Stomach (tissue), 8 donors: ENCODE measurements at regions not wholly inside any gene's neighbourhood (a gene's known extent, or its start where the extent isn't known, plus 50 kb on each side); places are given as distances from the start of the nearest gene placed in this dataset.

Experiments
- DNase-seq, 2 donors: peaks; one replicate each; pipeline versions ENCODE4 v3.0.0 to v3.0.0-alpha.2; 2013 to 2019
- H3K27ac ChIP-seq, 5 donors: fragments of 200-600 bp in 4 of 5; sonication (generic) in 4 of 5; one replicate each; pipeline ENCODE4 v1.5.1; 2013 to 2019; ENCODE audit warnings: mild to moderate bottlenecking in 1 of 5, moderate library complexity in 1 of 5
- H3K27me3 ChIP-seq, 3 donors: fragments of 200-600 bp; sonication (generic); one replicate each; pipeline ENCODE4 v1.5.1; 2017 to 2019; ENCODE audit warnings: mixed run types in 1 of 3
- H3K36me3 ChIP-seq, 4 donors: fragments of 200-600 bp; sonication (generic); 1 replicate in 3 of 4; 2 replicates in 1 of 4; pipeline ENCODE4 v1.5.1; 2016 to 2019
- H3K4me1 ChIP-seq, 4 donors: fragments of 200-600 bp; sonication (generic); one replicate each; pipeline ENCODE4 v1.5.1; 2016 to 2019
- H3K4me3 ChIP-seq, 4 donors: fragments of 200-600 bp; sonication (generic) in 3 of 4; one replicate each; pipeline ENCODE4 v1.5.1; 2016 to 2019; ENCODE audit warnings: mild to moderate bottlenecking in 1 of 4
- H3K9me3 ChIP-seq, 4 donors: fragments of 200-600 bp; sonication (generic); one replicate each; pipeline ENCODE4 v1.5.1; 2016 to 2019
- CTCF ChIP-seq, 7 experiments: fragments of 450-650 bp in 4 of 7; fragments of 200-600 bp in 3 of 7; sonication (generic) in 3 of 7; IDR thresholded peaks; one replicate each; pipeline ENCODE4 v1.5.1; 2016 to 2019; ENCODE audit warnings: antibody characterized with exemption in 7 of 7, control low read depth in 2 of 7, mild to moderate bottlenecking in 1 of 7
- EP300 ChIP-seq: sonication (generic); formaldehyde crosslinking; IDR thresholded peaks from one replicate; pipeline ENCODE4 v1.6.1; 2017; ENCODE audit warnings: antibody characterized with exemption
- POLR2A ChIP-seq, 4 donors: fragments of 450-650 bp; IDR thresholded peaks; one replicate each; pipeline ENCODE4 v1.6.1; 2016; ENCODE audit warnings: antibody characterized with exemption in 4 of 4, control low read depth in 2 of 4, mild to moderate bottlenecking in 1 of 4, moderate library complexity in 1 of 4
- POLR2AphosphoS5 ChIP-seq, 3 donors: sonication (generic); formaldehyde crosslinking; IDR thresholded peaks; one replicate each; pipeline ENCODE4 v1.6.1; 2016; ENCODE audit warnings: antibody characterized with exemption in 3 of 3
- WGBS, 5 donors: extraction: QIAGEN DNeasy Blood & Tissue Kit in 3 of 5; methylation state at CpG; one replicate each; pipeline versions ENCODE4 v1.1.5 to v1.1.7; 2013 to 2018; 5-methylcytosine and 5-hydroxymethylcytosine counted together
- intact Hi-C: fragments of 100-400 bp; cut with DNase I; formaldehyde crosslinking; loops from one replicate; pipeline ENCODE4 v1.15.1; 2023; ENCODE audit warnings: low total_unique reads
- donor health status: healthy with polysubstance abuse.
- donor health status: Bipolar disorder and iron deficiency.
- donor health status: healthy.

DNA sequence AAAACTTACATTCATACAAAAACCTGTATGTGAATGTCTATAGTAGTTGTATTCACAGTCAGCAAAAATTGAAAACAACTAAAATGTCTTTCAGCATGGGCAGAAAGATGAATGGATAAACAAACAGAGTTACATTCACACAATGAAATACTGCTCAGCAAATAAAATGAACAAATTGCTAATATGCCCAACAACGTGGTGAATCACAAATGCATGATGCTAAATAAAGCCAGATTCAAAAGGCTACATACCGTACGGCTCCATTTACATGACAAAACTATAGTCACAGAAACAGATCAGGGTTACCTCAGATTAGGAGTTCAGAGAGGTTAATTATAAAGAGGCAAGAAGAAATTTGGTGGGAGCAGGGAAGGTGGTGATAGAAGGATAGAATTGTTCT lies 100.7 kb upstream of the KCTD3 start:
- DNase-seq, result no peak
- no peaks in the 10 kb centered on the region for H3K4me1 ChIP-seq
- no peaks in the 10 kb centered on the region for H3K27me3 ChIP-seq
- H3K4me3 ChIP-seq, result no peak overlapping the region
- TF ChIP-seq POLR2AphosphoS5 (IDR thresholded peaks at IDR 0.05) (no peak), CTCF (IDR thresholded peaks at IDR 0.05) (no peak), EP300 (no peak), POLR2A (IDR thresholded peaks at IDR 0.05) (no peak)
- intact Hi-C loops, result no loop called here
- 61 to 72% (median 66%) methylated on average over 3 of the region's 3 CpGs for WGBS, 5 donors
- no peaks in the 10 kb centered on the region for H3K9me3 ChIP-seq
- no peaks in the 10 kb centered on the region for H3K36me3 ChIP-seq
- no peak overlapping the region for H3K27ac ChIP-seq

DNA sequence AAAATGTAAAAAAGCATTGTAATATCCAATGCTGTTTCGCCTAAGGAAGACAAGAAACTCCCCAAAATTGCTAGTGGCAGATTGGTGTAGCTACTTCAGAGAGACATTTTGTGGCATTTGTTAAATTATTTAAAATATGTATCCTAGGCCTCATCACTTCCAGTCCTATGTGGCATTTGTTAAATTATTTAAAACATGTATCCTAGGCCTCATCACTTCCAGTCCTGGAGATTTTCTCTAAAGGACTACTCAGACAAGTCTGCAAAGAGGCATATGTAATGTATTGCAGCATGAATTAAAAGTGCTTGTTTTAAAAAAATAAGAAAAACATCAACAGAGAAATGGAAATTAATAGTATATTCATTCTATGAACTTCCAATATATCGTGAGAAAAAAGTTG lies 95.6 kb upstream of the KCTD3 start:
- intact Hi-C loops, result no loop called here
- TF ChIP-seq POLR2AphosphoS5 (IDR thresholded peaks at IDR 0.05) (no peak), POLR2A (IDR thresholded peaks at IDR 0.05) (no peak), CTCF (IDR thresholded peaks at IDR 0.05) (no peak), EP300 (no peak)
- WGBS, 5 donors, result 74 to 89% (median 80%) methylated on average over 2 of the region's 2 CpGs

DNA sequence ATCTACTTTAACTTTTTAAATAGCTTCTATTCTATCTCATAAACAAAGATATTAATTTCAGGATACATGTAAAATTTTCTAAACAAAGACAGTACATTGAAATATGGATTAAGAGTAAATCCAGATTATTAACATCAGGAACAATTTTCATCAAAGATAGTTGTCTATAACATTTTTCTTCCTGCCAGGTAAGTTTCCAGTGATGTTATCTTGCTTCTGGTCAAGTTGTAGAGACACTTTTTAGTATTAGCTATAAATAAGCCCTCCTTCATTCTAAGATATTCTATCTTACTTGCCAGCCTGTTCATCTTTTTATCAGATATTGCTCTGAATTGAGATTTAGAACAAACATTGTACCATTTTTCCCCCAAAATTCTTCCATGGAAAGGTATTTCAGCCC lies 94.4 kb upstream of the KCTD3 start:
- no peak for DNase-seq
- Histone ChIP-seq H3K4me3 (no peak overlapping the region), H3K27me3 (no peaks in the 10 kb centered on the region), H3K27ac (no peak overlapping the region), H3K36me3 (no peaks in the 10 kb centered on the region), H3K4me1 (no peaks in the 10 kb centered on the region), H3K9me3 (peaks cover 0 to 10% (median 7%) of the 10 kb centered on the region in 4 donors)
- intact Hi-C loops, result no loop called here
- TF ChIP-seq POLR2AphosphoS5 (IDR thresholded peaks at IDR 0.05) (no peak), EP300 (no peak), POLR2A (IDR thresholded peaks at IDR 0.05) (no peak), CTCF (IDR thresholded peaks at IDR 0.05) (no peak)

More for the DNA sequence above, 95.6 kb upstream of the KCTD3 start:
- no peaks in the 10 kb centered on the region for H3K4me1 ChIP-seq
- H3K36me3 ChIP-seq, result no peaks in the 10 kb centered on the region
- DNase-seq, result no peak
- no peaks in the 10 kb centered on the region for H3K9me3 ChIP-seq
- H3K27ac ChIP-seq, result no peak overlapping the region
- no peaks in the 10 kb centered on the region for H3K27me3 ChIP-seq
- no peak overlapping the region for H3K4me3 ChIP-seq

DNA sequence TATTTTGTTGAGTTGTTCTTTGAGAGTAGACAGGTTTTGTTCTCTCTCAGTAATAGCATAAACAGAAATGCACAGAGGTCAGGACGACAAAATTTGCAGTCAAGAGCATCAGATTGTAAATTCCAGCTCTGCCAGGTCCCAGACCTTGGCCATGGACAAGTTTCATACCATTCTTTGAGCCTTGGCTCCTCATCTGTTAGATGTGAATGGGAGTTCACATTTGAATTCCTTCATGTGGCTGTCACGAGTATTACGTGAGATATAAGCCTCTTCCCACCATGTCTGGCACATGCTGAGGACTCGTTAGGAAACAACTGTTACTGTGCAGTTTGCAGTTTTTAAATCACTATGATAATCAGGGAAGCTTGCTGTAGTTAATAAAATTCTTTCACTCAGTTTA lies 93.2 kb upstream of the KCTD3 start:
- TF ChIP-seq POLR2AphosphoS5 (IDR thresholded peaks at IDR 0.05) (no peak), EP300 (no peak), POLR2A (IDR thresholded peaks at IDR 0.05) (no peak), CTCF (IDR thresholded peaks at IDR 0.05) (no peak)
- no peak for DNase-seq
- no peak overlapping the region for H3K27ac ChIP-seq
- intact Hi-C loops, result no loop called here
- peaks cover 0 to 15% (median 12%) of the 10 kb centered on the region in 4 donors for H3K9me3 ChIP-seq
- no peak overlapping the region for H3K4me3 ChIP-seq
- H3K36me3 ChIP-seq, result no peaks in the 10 kb centered on the region
- 64 to 80% (median 77%) methylated on average over 4 of the region's 4 CpGs for WGBS, 5 donors
- no peaks in the 10 kb centered on the region for H3K27me3 ChIP-seq
- H3K4me1 ChIP-seq, result no peaks in the 10 kb centered on the region
